Fibroblast of lung (primary cell): ENCODE measurements at regions not wholly inside any gene's neighbourhood (a gene's known extent, or its start where the extent isn't known, plus 50 kb on each side); places are given as distances from the start of the nearest gene placed in this dataset.
A peak's percentile ranks its signal among the peaks of the same experiment; 100 is the strongest.

Experiments used
- DNase-seq, 2 donors: peaks; one replicate each; pipeline versions ENCODE4 v3.0.0 to v3.0.0-alpha.2; 2010; ENCODE audit warnings: low read depth in 2 of 2
- H2AFZ ChIP-seq: 2 replicates; pipeline ENCODE4 v1.5.1; 2012; ENCODE audit warnings: low read length, control low read depth, inconsistent platforms
- H3K27ac ChIP-seq: 2 replicates; pipeline ENCODE4 v1.5.1; 2011; ENCODE audit warnings: low read length, control low read depth; ENCODE audit not compliant: insufficient read depth
- H3K27me3 ChIP-seq: 2 replicates; pipeline ENCODE4 v1.5.1; 2011; ENCODE audit warnings: mild to moderate bottlenecking, low read length; ENCODE audit not compliant: control insufficient read depth, insufficient read depth
- H3K36me3 ChIP-seq: 2 replicates; pipeline ENCODE4 v1.5.1; 2011; ENCODE audit warnings: low read length; ENCODE audit not compliant: control insufficient read depth, insufficient read depth
- H3K4me1 ChIP-seq: 2 replicates; pipeline ENCODE4 v1.5.1; 2011; ENCODE audit warnings: low read length; ENCODE audit not compliant: control insufficient read depth, insufficient read depth; ENCODE audit errors: extremely low read depth
- H3K4me2 ChIP-seq: 2 replicates; pipeline ENCODE4 v1.5.1; 2011; ENCODE audit warnings: low read length, control low read depth; ENCODE audit not compliant: insufficient read depth; ENCODE audit errors: extremely low read depth
- H3K4me3 ChIP-seq, 4 experiments: fragments of 200-600 bp in 1 of 4; sonication (generic) in 1 of 4; replicated peaks in 1 of 4; 2 replicates each; pipeline ENCODE4 v1.5.1; 2011 to 2016; ENCODE audit warnings: low read length in 4 of 4, low read depth in 3 of 4, mild to moderate bottlenecking in 3 of 4, control low read depth in 2 of 4, inconsistent platforms in 1 of 4, mixed read lengths in 1 of 4; ENCODE audit not compliant: insufficient read depth in 1 of 4; ENCODE audit errors: control extremely low read depth in 1 of 4
- H3K79me2 ChIP-seq: 2 replicates; pipeline ENCODE4 v1.5.1; 2012; ENCODE audit warnings: mild to moderate bottlenecking, low read length, inconsistent platforms; ENCODE audit not compliant: control insufficient read depth, insufficient read depth
- H3K9ac ChIP-seq: 2 replicates; pipeline ENCODE4 v1.5.1; 2011; ENCODE audit warnings: mild to moderate bottlenecking, low read length, control low read depth; ENCODE audit not compliant: insufficient read depth
- H3K9me3 ChIP-seq: 2 replicates; pipeline ENCODE4 v1.5.1; 2012; ENCODE audit warnings: low read depth, low read length; ENCODE audit not compliant: control insufficient read depth, insufficient read depth
- H4K20me1 ChIP-seq: 2 replicates; pipeline ENCODE4 v1.5.1; 2011; ENCODE audit warnings: low read length; ENCODE audit not compliant: control insufficient read depth, insufficient read depth; ENCODE audit errors: extremely low read depth
- EZH2 ChIP-seq: IDR thresholded peaks from 2 replicates; pipeline ENCODE4 v1.5.1; 2012; ENCODE audit warnings: low read length, control low read depth, mild to moderate bottlenecking; ENCODE audit errors: missing control alignments
- TF ChIP-seq, protein P1 (sequence below), 2 donors: IDR thresholded peaks in 1 of 2; conservative IDR thresholded peaks in 1 of 2; 1 replicate in 1 of 2; 2 replicates in 1 of 2; pipeline ENCODE4 v1.5.1; 2011 to 2012; ENCODE audit warnings: low read length in 2 of 2, control low read depth in 1 of 2, inconsistent platforms in 1 of 2, low read depth in 1 of 2, mild to moderate bottlenecking in 1 of 2

DNA sequence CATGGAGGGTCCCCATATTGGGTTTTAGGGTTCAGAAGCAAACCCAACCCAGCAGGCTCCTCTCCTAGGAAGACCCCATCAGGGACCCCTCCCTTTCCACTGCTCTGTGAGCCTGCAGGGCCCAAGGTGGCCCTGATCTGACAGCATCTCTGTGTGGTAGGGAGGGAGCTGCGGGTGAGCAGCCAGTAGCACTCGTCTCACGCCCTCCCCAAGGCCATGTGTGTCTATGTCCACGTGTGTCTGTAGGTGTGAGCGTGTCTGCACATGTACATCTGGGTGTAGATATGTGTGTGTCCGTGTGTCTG, 103.5 kb upstream of the FAM20C start:
- no peaks in the 10 kb centered on the region for H3K36me3 ChIP-seq
- no peaks in the 10 kb centered on the region for H3K9me3 ChIP-seq
- no peak overlapping the region for H3K4me2 ChIP-seq
- TF ChIP-seq, protein P1, sequence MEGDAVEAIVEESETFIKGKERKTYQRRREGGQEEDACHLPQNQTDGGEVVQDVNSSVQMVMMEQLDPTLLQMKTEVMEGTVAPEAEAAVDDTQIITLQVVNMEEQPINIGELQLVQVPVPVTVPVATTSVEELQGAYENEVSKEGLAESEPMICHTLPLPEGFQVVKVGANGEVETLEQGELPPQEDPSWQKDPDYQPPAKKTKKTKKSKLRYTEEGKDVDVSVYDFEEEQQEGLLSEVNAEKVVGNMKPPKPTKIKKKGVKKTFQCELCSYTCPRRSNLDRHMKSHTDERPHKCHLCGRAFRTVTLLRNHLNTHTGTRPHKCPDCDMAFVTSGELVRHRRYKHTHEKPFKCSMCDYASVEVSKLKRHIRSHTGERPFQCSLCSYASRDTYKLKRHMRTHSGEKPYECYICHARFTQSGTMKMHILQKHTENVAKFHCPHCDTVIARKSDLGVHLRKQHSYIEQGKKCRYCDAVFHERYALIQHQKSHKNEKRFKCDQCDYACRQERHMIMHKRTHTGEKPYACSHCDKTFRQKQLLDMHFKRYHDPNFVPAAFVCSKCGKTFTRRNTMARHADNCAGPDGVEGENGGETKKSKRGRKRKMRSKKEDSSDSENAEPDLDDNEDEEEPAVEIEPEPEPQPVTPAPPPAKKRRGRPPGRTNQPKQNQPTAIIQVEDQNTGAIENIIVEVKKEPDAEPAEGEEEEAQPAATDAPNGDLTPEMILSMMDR (conservative IDR thresholded peaks at IDR 0.05 in 1 of 2, IDR thresholded peaks at IDR 0.05 in 1 of 2; ENCODE audit: low read depth in 1 of 2, low read length in 2 of 2): no peak
- no peak for TF ChIP-seq EZH2
- no peaks in the 10 kb centered on the region for H3K79me2 ChIP-seq
- H3K4me3 ChIP-seq: no peak overlapping the region
- H2AFZ ChIP-seq: no peak overlapping the region
- H4K20me1 ChIP-seq: no peaks in the 10 kb centered on the region
- H3K27me3 ChIP-seq: no peaks in the 10 kb centered on the region
- H3K4me1 ChIP-seq: peaks cover 21% of the 10 kb centered on the region
- no peak overlapping the region for H3K9ac ChIP-seq
- no peak for DNase-seq
- H3K27ac ChIP-seq: peak overlapping the region; percentile 58

- Histone ChIP-seq H3K27ac (peak overlapping the region; percentile 58), H3K9ac (no peak overlapping the region), H3K27me3 (no peaks in the 10 kb centered on the region), H3K9me3 (no peaks in the 10 kb centered on the region), H4K20me1 (no peaks in the 10 kb centered on the region), H3K36me3 (no peaks in the 10 kb centered on the region), H3K79me2 (no peaks in the 10 kb centered on the region), H2AFZ (no peak overlapping the region), H3K4me1 (peaks cover 21% of the 10 kb centered on the region), H3K4me3 (no peak overlapping the region), H3K4me2 (no peak overlapping the region)
- TF ChIP-seq EZH2: no peak
- TF ChIP-seq, protein P1 (conservative IDR thresholded peaks at IDR 0.05 in 1 of 2, IDR thresholded peaks at IDR 0.05 in 1 of 2; ENCODE audit: low read depth in 1 of 2, low read length in 2 of 2): no peak
- peak; percentile 90 to 99 for DNase-seq
Measured at GRCh38 chr7:89232-90019, 102.9 kb upstream of the FAM20C start.

GRCh38 chr7:90111-91063, 102.0 kb upstream of the FAM20C start:
- H3K27ac ChIP-seq: peak overlapping the region; percentile 58
- no peaks in the 10 kb centered on the region for H3K36me3 ChIP-seq
- peaks cover 21% of the 10 kb centered on the region for H3K4me1 ChIP-seq
- no peaks in the 10 kb centered on the region for H3K9me3 ChIP-seq
- H3K79me2 ChIP-seq: no peaks in the 10 kb centered on the region
- no peak overlapping the region for H3K4me3 ChIP-seq
- H2AFZ ChIP-seq: no peak overlapping the region
- H4K20me1 ChIP-seq: no peaks in the 10 kb centered on the region
- H3K9ac ChIP-seq: no peak overlapping the region
- H3K4me2 ChIP-seq: no peak overlapping the region
- peak; percentile 53 to 89 for DNase-seq
- TF ChIP-seq, protein P1 (conservative IDR thresholded peaks at IDR 0.05 in 1 of 2, IDR thresholded peaks at IDR 0.05 in 1 of 2; ENCODE audit: low read depth in 1 of 2, low read length in 2 of 2): no peak
- no peak for TF ChIP-seq EZH2
- H3K27me3 ChIP-seq: no peaks in the 10 kb centered on the region
